Naive thymus-derived CD8-positive, alpha-beta T cell (primary cell): ENCODE measurements at regions not wholly inside any gene's neighbourhood (a gene's known extent, or its start where the extent isn't known, plus 50 kb on each side); places are given as distances from the start of the nearest gene placed in this dataset.

Experiments
- ATAC-seq, 2 donors: fragments of 150-1000 bp; cut with Tn5 transposase in 1 of 2; sonication (Bioruptor Pico), chemical (Tn5 transposase) in 1 of 2; 1 replicate in 1 of 2; 2 replicates in 1 of 2; pipeline ENCODE4 v1.10.0; 2021; ENCODE audit warnings: mild to moderate bottlenecking in 2 of 2, moderate library complexity in 2 of 2
- POLR2A ChIA-PET: fragments of 350-600 bp; sonication (Branson Sonifier 250); formaldehyde crosslinking; loops from one replicate; lab custom pipeline; 2021; ENCODE audit warnings: antibody characterized with exemption; lab: Charles Lee
- DNase-seq, 10 donors: peaks; one replicate each; pipeline versions ENCODE4 v3.0.0 to v3.0.0-alpha.2; 2020 to 2022
- H3K27ac Mint-ChIP-seq, 10 donors: one replicate each; pipeline ENCODE4 v1.8.0; 2020 to 2022; ENCODE audit warnings: mild to moderate bottlenecking in 10 of 10, mixed read lengths in 10 of 10, moderate library complexity in 4 of 10, inconsistent platforms in 1 of 10
- H3K27me3 Mint-ChIP-seq, 5 donors: one replicate each; pipeline ENCODE4 v1.8.0; 2021 to 2022; ENCODE audit warnings: mixed read lengths in 5 of 5
- H3K36me3 Mint-ChIP-seq, 3 donors: one replicate each; pipeline ENCODE4 v1.8.0; 2020 to 2022; ENCODE audit warnings: mixed read lengths in 3 of 3, mild to moderate bottlenecking in 2 of 3, inconsistent platforms in 1 of 3
- H3K4me1 Mint-ChIP-seq, 4 donors: one replicate each; pipeline ENCODE4 v1.8.0; 2021 to 2022; ENCODE audit warnings: mixed read lengths in 4 of 4
- H3K4me3 Mint-ChIP-seq, 10 donors: one replicate each; pipeline ENCODE4 v1.8.0; 2020 to 2022; ENCODE audit warnings: mild to moderate bottlenecking in 10 of 10, mixed read lengths in 10 of 10, moderate library complexity in 6 of 10, inconsistent platforms in 1 of 10
- H3K9me3 Mint-ChIP-seq, 9 donors: one replicate each; pipeline ENCODE4 v1.8.0; 2020 to 2022; ENCODE audit warnings: mixed read lengths in 9 of 9, mild to moderate bottlenecking in 3 of 9, inconsistent platforms in 1 of 9, moderate library complexity in 1 of 9

DNA sequence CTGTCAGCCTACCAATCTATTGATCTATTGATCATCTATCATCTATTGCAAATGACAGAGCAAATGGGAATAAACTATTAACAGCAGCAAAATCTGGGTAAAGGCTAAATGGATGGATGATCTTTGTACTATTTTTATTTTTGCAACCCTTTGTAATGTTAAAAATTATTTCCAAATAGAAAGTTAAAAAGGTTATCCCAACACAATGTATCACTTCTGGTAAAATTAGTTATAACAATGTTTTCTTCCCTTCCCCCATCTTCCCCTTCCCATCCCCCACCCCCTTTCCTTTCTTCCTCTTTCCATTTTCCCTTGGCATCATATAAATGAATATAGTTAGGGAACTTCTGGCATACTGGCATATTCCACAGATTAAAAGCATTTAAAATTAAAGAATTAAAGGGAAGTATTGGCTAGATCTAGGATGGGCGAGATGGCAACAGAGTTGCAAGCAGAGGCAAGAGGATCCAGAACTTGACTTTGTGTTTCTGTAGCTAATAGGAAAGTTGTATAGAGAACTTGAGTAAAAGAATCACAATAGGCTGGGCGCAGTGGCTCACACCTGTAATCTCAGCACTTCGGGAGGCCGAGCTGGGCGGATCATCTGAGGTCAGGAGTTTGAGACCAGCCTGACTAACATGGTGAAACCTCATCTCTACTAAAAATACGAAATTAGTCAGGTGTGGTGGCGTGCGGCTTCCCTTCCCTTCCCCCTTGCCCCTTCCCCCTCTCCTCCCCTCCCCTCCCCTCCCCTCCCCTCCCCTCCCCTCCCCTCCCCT, 66.6 kb upstream of the TAF11L2 start:
- H3K4me3 Mint-ChIP-seq: no peak overlapping the region
- peaks cover 0 to 17% (median 4%) of the 10 kb centered on the region in 9 donors for H3K9me3 Mint-ChIP-seq
- peaks cover 0 to 9% (median 4%) of the 10 kb centered on the region in 4 donors for H3K4me1 Mint-ChIP-seq
- peaks cover 0 to 1% (median 0%) of the 10 kb centered on the region in 5 donors for H3K27me3 Mint-ChIP-seq
- ATAC-seq (no peak), DNase-seq (no peak)
- POLR2A ChIA-PET: no interaction called here
- no peak overlapping the region for H3K27ac Mint-ChIP-seq
- H3K36me3 Mint-ChIP-seq: no peaks in the 10 kb centered on the region

GRCh38 chr5:17432569-17432968, 65.5 kb upstream of the TAF11L2 start:
- no peak for ATAC-seq
- H3K4me1 Mint-ChIP-seq: peaks cover 0 to 17% (median 9%) of the 10 kb centered on the region in 4 donors
- POLR2A ChIA-PET: no interaction called here

DNA sequence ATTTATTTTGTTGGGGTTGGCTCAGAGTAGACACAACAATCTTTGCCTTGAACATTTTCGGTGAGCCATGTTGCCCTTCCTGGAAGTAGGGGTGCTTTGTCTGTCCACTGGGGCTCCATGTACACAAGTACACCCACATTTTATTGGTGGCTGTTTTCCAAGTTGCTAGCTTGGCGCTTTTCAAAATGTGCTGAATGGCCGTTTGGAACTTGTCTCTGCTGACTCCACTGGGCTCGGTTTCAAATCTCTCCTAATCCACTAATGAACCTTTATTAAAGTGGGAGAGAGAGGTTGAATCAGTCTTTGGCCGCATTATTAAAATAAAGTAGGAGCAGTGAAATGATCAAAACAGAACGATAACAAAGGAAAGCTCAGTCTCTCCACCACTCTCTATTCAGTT, 64.6 kb upstream of the TAF11L2 start:
- POLR2A ChIA-PET: no interaction called here
- Mint-ChIP-seq H3K36me3 (peaks cover 0 to 9% (median 0%) of the 10 kb centered on the region in 3 donors), H3K27me3 (peaks cover 0 to 1% (median 0%) of the 10 kb centered on the region in 5 donors), H3K4me1 (peaks cover 0 to 17% (median 9%) of the 10 kb centered on the region in 4 donors), H3K9me3 (peaks cover 0 to 21% (median 11%) of the 10 kb centered on the region in 9 donors), H3K27ac (no peak overlapping the region), H3K4me3 (no peak overlapping the region)
- no peak for DNase-seq
- no peak for ATAC-seq

More at GRCh38 chr5:17432569-17432968, 65.5 kb upstream of the TAF11L2 start:
- Mint-ChIP-seq H3K27me3 (peaks cover 0 to 1% (median 0%) of the 10 kb centered on the region in 5 donors), H3K4me3 (no peak overlapping the region), H3K36me3 (peaks cover 0 to 4% (median 0%) of the 10 kb centered on the region in 3 donors), H3K9me3 (peaks cover 0 to 20% (median 5%) of the 10 kb centered on the region in 9 donors), H3K27ac (no peak overlapping the region)
- DNase-seq: no peak

- POLR2A ChIA-PET: no interaction called here
- peaks cover 0 to 17% (median 9%) of the 10 kb centered on the region in 4 donors for H3K4me1 Mint-ChIP-seq
- ATAC-seq (no peak), DNase-seq (no peak)
- H3K27me3 Mint-ChIP-seq: peaks cover 0 to 1% (median 0%) of the 10 kb centered on the region in 5 donors
- H3K4me3 Mint-ChIP-seq: no peak overlapping the region
- peaks cover 0 to 25% (median 14%) of the 10 kb centered on the region in 9 donors for H3K9me3 Mint-ChIP-seq
- peaks cover 0 to 9% (median 0%) of the 10 kb centered on the region in 3 donors for H3K36me3 Mint-ChIP-seq
- no peak overlapping the region for H3K27ac Mint-ChIP-seq
Observed at GRCh38 chr5:17434982-17435381, 63.0 kb upstream of the TAF11L2 start.

- ATAC-seq (no peak), DNase-seq (no peak)
- Mint-ChIP-seq H3K27ac (peak overlapping the region in 1 of 10 donors; percentile 61), H3K4me1 (peaks cover 0 to 17% (median 9%) of the 10 kb centered on the region in 4 donors), H3K36me3 (peaks cover 0 to 12% (median 0%) of the 10 kb centered on the region in 3 donors), H3K27me3 (peaks cover 0 to 1% (median 0%) of the 10 kb centered on the region in 5 donors), H3K9me3 (peaks cover 0 to 37% (median 19%) of the 10 kb centered on the region in 9 donors), H3K4me3 (peak overlapping the region in 3 of 10 donors; percentile 3 to 75 (median 50))
- POLR2A ChIA-PET: no interaction called here
Observed at GRCh38 chr5:17436350-17436749, 61.7 kb upstream of the TAF11L2 start.

DNA sequence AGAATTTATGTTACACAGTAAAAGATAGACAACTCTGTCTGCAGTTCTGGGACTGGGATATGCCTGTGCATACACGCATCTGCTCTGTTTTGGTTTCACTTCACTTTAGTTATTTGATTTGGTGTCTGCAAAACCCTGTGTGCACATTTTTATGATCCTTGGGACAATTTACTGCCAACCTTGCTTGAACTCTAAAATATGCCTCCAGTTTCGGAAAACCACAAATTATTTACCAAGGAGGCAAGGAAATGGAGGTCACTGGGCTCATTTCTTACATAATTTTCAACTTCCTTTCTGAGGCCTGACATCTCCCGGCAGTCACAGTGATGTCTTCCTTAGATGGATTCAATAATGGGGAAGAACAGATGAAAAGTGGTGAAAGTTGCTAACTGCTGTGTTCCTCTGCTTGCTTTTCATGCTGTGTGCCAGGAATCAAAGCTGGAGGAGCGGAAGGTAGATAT, 61.2 kb upstream of the TAF11L2 start:
- Mint-ChIP-seq H3K27ac (peak overlapping the region in 1 of 10 donors; percentile 61), H3K4me1 (peaks cover 0 to 17% (median 9%) of the 10 kb centered on the region in 4 donors), H3K4me3 (peak overlapping the region in 4 of 10 donors; percentile 3 to 75 (median 44)), H3K27me3 (peaks cover 0 to 1% (median 0%) of the 10 kb centered on the region in 5 donors), H3K9me3 (peaks cover 0 to 38% (median 19%) of the 10 kb centered on the region in 9 donors), H3K36me3 (peaks cover 0 to 12% (median 0%) of the 10 kb centered on the region in 3 donors)
- DNase-seq (no peak), ATAC-seq (no peak)
- POLR2A ChIA-PET: no interaction called here

GRCh38 chr5:17438027-17438426, 60.0 kb upstream of the TAF11L2 start:
- Mint-ChIP-seq H3K9me3 (peaks cover 9 to 47% (median 19%) of the 10 kb centered on the region in 9 donors), H3K4me3 (no peak overlapping the region), H3K36me3 (peaks cover 0 to 12% (median 0%) of the 10 kb centered on the region in 3 donors), H3K27ac (no peak overlapping the region), H3K4me1 (peaks cover 0 to 17% (median 9%) of the 10 kb centered on the region in 4 donors), H3K27me3 (peaks cover 0 to 3% (median 0%) of the 10 kb centered on the region in 5 donors)
- no peak for DNase-seq
- ATAC-seq: no peak
- POLR2A ChIA-PET: no interaction called here

- H3K9me3 Mint-ChIP-seq: peaks cover 12 to 47% (median 20%) of the 10 kb centered on the region in 9 donors
Observed at GRCh38 chr5:17439956-17440355, 58.1 kb upstream of the TAF11L2 start.

GRCh38 chr5:17440766-17441165, 57.3 kb upstream of the TAF11L2 start:
- ATAC-seq: no peak
- H3K9me3 Mint-ChIP-seq: peaks cover 12 to 41% (median 20%) of the 10 kb centered on the region in 9 donors
- DNase-seq: no peak
- H3K36me3 Mint-ChIP-seq: peaks cover 0 to 12% (median 0%) of the 10 kb centered on the region in 3 donors
- H3K27me3 Mint-ChIP-seq: peaks cover 0 to 3% (median 0%) of the 10 kb centered on the region in 5 donors
- no peak overlapping the region for H3K4me3 Mint-ChIP-seq
- POLR2A ChIA-PET: no interaction called here
- no peak overlapping the region for H3K27ac Mint-ChIP-seq
- peaks cover 0 to 15% (median 9%) of the 10 kb centered on the region in 4 donors for H3K4me1 Mint-ChIP-seq

More at GRCh38 chr5:17439956-17440355, 58.1 kb upstream of the TAF11L2 start:
- ATAC-seq: no peak
- POLR2A ChIA-PET: no interaction called here
- no peak for DNase-seq
- Mint-ChIP-seq H3K4me1 (peaks cover 0 to 17% (median 9%) of the 10 kb centered on the region in 4 donors), H3K27ac (no peak overlapping the region), H3K4me3 (no peak overlapping the region), H3K27me3 (peaks cover 0 to 3% (median 0%) of the 10 kb centered on the region in 5 donors), H3K36me3 (peaks cover 0 to 12% (median 0%) of the 10 kb centered on the region in 3 donors)

DNA sequence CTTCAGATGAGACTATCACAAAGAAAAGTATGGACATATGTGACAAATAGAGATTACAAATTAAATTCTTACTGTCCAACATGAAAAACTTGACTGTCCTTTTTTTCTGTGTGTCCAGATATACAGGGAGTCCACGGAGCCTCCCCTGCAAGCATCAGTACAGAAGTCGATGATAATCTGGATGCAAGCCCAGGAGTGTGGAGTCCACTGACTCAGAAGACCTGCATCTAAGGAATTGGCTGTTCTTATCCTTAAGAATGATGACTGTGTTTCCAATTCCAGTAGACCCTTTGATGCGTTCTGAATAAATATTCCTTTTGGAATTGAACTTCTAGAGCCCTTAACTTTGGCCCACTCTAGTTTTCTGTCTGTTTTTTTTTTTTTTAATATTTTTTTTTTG, 56.7 kb upstream of the TAF11L2 start:
- Mint-ChIP-seq H3K9me3 (peaks cover 12 to 39% (median 20%) of the 10 kb centered on the region in 9 donors), H3K36me3 (peaks cover 0 to 12% (median 0%) of the 10 kb centered on the region in 3 donors), H3K27ac (no peak overlapping the region), H3K4me1 (peaks cover 0 to 9% (median 6%) of the 10 kb centered on the region in 4 donors), H3K27me3 (peaks cover 0 to 3% (median 0%) of the 10 kb centered on the region in 5 donors), H3K4me3 (no peak overlapping the region)
- POLR2A ChIA-PET: no interaction called here
- ATAC-seq (no peak), DNase-seq (no peak)

DNA sequence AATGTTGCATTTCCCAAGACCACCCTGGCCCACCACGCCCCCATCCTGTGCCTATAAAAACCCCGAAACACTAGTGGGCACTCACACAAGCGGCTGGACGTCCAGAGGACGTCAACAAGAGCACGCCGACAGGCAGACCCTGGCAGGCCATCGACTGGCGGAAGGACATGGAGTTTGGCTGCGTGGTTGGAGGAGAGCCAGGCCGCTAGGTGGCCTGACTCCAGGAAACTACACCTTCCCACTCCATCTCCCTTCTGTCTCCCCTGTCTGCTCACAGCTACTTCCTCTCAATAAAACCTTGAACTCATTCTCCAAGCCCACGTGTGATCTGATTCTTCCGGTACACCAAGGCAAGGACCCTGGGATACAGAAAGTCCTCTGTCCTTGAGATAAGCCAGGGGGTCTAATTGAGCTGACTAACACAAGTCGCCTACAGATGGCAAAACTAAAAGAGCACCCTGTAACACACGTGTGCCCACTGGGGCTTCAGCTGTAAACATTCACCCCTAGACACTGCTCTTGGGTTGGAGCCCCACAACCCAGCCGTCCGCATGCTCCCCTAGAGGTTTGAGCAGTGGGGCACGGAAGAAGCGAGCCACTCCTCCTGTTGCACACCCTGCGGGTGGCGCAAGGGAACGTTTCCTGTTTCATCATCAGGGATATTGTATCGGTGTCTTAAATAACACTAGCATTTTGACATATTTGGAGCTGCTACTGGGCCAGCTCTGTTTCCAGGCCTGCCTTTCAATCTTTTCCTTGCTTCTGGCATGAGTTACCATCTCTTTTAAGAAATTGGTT, 54.5 kb upstream of the TAF11L2 start:
- DNase-seq (no peak), ATAC-seq (no peak)
- POLR2A ChIA-PET: no interaction called here
- Mint-ChIP-seq H3K36me3 (peaks cover 0 to 4% (median 0%) of the 10 kb centered on the region in 3 donors), H3K9me3 (peaks cover 5 to 26% (median 16%) of the 10 kb centered on the region in 9 donors), H3K4me3 (no peak overlapping the region), H3K27me3 (peaks cover 0 to 3% (median 0%) of the 10 kb centered on the region in 5 donors), H3K27ac (no peak overlapping the region), H3K4me1 (no peaks in the 10 kb centered on the region)

GRCh38 chr5:17444496-17444895, 53.5 kb upstream of the TAF11L2 start:
- no peak overlapping the region for H3K27ac Mint-ChIP-seq
- peaks cover 7 to 35% (median 16%) of the 10 kb centered on the region in 9 donors for H3K9me3 Mint-ChIP-seq
- no peak for ATAC-seq
- no peaks in the 10 kb centered on the region for H3K4me1 Mint-ChIP-seq
- DNase-seq: no peak
- H3K4me3 Mint-ChIP-seq: no peak overlapping the region
- POLR2A ChIA-PET: no interaction called here
- H3K36me3 Mint-ChIP-seq: peaks cover 0 to 4% (median 0%) of the 10 kb centered on the region in 3 donors
- peaks cover 0 to 3% (median 0%) of the 10 kb centered on the region in 5 donors for H3K27me3 Mint-ChIP-seq
